Right lobe of liver (tissue), 6 donors: ENCODE measurements at regions not wholly inside any gene's neighbourhood (a gene's known extent, or its start where the extent isn't known, plus 50 kb on each side); places are given as distances from the start of the nearest gene placed in this dataset.
A peak's percentile ranks its signal among the peaks of the same experiment; 100 is the strongest.
"Not testable (repeated sequence)": the region's sequence is repeated elsewhere in the genome, so short reads cannot be mapped to it uniquely, and the experiment has no call there.

Experiments used
- ATAC-seq, 4 donors: fragments of 200-7000 bp; cut with Tn5 transposase; one replicate each; pipeline ENCODE4 v1.9.1; 2020; ENCODE audit warnings: mild to moderate bottlenecking in 4 of 4, moderate library complexity in 4 of 4
- DNase-seq, 3 donors: peaks; one replicate each; pipeline ENCODE4 v3.0.0-alpha.2; 2020
- H3K27ac ChIP-seq, 3 donors: fragments of 200-600 bp; one replicate each; pipeline ENCODE4 v1.8.0; 2022
- H3K27me3 ChIP-seq, 2 donors: fragments of 200-600 bp; one replicate each; pipeline ENCODE4 v1.8.0; 2022
- H3K36me3 ChIP-seq, 4 donors: fragments of 200-600 bp; sonication (generic) in 1 of 4; one replicate each; pipeline versions ENCODE4 v1.5.1 to v1.8.0; 2017 to 2022; ENCODE audit warnings: control low read depth in 1 of 4
- H3K4me1 ChIP-seq, 4 donors: fragments of 200-600 bp; sonication (generic) in 1 of 4; one replicate each; pipeline versions ENCODE4 v1.5.1 to v1.8.0; 2017 to 2022; ENCODE audit warnings: control low read depth in 1 of 4
- H3K4me3 ChIP-seq, 3 donors: fragments of 200-600 bp; one replicate each; pipeline ENCODE4 v1.8.0; 2022
- H3K9me3 ChIP-seq, 4 donors: fragments of 200-600 bp; sonication (generic) in 1 of 4; one replicate each; pipeline versions ENCODE4 v1.5.1 to v1.8.0; 2017 to 2022; ENCODE audit warnings: control low read depth in 1 of 4
- WGBS: methylation state at CpG from one replicate; pipeline ENCODE4 v1.1.6; 2018; ENCODE audit warnings: low coverage, low lambda C conversion rate; ENCODE audit not compliant: insufficient coverage; ENCODE audit errors: missing lambda C conversion rate; 5-methylcytosine and 5-hydroxymethylcytosine counted together
- intact Hi-C, 2 donors: fragments of 100-400 bp; cut with DNase I; formaldehyde crosslinking; loops; one replicate each; pipeline versions ENCODE4 v1.11.2 to v1.14.1; 2022
- TF ChIP-seq, protein P1 (sequence below), 4 donors: fragments of 200-600 bp in 3 of 4; fragments of 450-650 bp in 1 of 4; IDR thresholded peaks; one replicate each; pipeline versions ENCODE4 v1.5.1 to v1.8.0; 2016 to 2022; ENCODE audit warnings: antibody characterized with exemption in 4 of 4, mild to moderate bottlenecking in 2 of 4
- donor health status: DM: no; HTN: yes; CAD: no.
- donor health status: DM: no; HTN: no; CAD: no.
- donor health status: DM: no; HTN: no; CAD: no.
- donor health status: DM: no; HTN: yes; CAD: no.
- donor health status: DM: no; HTN: yes; CAD: no.

DNA sequence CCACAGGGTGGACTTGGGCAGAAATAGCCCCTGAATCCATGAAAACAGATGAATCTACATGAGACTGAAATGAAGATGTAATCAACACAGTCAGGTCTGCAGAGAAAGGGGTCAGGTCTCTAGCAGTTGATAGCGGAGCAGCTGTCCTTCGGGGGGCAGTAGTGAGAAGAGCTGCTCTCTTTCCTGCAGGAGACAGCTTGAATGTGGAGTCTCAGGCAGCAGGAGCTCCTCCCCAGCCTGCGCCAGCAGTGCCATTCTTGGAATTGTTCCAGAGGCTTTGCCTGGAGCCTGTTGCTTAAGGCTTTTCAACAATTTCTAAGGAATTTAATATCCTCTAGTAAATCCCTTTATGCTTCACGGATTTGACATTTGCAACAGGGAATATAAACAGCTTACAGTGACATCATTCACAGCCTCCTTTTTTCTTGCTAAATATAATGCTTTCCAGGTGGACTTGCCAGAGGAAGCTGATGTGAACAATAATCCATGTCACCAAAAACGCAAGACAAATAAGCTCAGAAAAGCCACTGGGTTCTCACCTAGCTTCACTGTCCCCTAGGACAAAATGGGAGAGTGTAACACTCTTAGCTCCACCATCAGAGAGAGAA, 1535.1 kb downstream of the RPIA start:
- H3K27ac ChIP-seq, ATAC-seq, intact Hi-C loops, H3K27me3 ChIP-seq, H3K4me1 ChIP-seq, H3K4me3 ChIP-seq, H3K9me3 ChIP-seq, H3K36me3 ChIP-seq: not testable (repeated sequence)
- WGBS = 32% methylated on average over 4 of the region's 5 CpGs
- DNase-seq = peak in 1 of 3 donors; percentile 51
- TF ChIP-seq, protein P1, sequence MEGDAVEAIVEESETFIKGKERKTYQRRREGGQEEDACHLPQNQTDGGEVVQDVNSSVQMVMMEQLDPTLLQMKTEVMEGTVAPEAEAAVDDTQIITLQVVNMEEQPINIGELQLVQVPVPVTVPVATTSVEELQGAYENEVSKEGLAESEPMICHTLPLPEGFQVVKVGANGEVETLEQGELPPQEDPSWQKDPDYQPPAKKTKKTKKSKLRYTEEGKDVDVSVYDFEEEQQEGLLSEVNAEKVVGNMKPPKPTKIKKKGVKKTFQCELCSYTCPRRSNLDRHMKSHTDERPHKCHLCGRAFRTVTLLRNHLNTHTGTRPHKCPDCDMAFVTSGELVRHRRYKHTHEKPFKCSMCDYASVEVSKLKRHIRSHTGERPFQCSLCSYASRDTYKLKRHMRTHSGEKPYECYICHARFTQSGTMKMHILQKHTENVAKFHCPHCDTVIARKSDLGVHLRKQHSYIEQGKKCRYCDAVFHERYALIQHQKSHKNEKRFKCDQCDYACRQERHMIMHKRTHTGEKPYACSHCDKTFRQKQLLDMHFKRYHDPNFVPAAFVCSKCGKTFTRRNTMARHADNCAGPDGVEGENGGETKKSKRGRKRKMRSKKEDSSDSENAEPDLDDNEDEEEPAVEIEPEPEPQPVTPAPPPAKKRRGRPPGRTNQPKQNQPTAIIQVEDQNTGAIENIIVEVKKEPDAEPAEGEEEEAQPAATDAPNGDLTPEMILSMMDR (IDR thresholded peaks at IDR 0.05) = peak in 2 of 4 donors; percentile 12 to 32

DNA sequence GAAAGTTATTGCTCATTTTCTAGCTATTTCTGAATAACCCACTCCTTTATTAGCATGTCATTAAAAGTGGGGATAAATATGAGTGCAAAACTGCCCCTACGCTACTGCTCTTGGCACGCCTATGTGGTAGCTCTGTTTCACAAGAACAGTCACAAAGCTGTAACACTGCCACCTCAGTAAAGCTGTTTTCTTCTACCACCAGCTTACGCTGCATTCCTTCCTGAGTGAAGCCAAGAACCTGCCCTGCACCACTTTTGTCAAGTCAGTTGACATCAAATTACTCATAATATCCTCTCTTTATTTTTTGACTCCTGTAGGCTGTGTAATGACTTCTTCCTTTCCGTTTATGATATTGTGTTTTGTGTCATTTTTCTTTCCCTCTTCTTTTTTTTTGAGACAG, 1539.7 kb downstream of the RPIA start:
- H3K27me3 ChIP-seq, H3K4me1 ChIP-seq, ATAC-seq, DNase-seq, H3K27ac ChIP-seq, H3K9me3 ChIP-seq, intact Hi-C loops, H3K36me3 ChIP-seq, H3K4me3 ChIP-seq: not testable (repeated sequence)
- 73% methylated on average over 4 of the region's 4 CpGs for WGBS

DNA sequence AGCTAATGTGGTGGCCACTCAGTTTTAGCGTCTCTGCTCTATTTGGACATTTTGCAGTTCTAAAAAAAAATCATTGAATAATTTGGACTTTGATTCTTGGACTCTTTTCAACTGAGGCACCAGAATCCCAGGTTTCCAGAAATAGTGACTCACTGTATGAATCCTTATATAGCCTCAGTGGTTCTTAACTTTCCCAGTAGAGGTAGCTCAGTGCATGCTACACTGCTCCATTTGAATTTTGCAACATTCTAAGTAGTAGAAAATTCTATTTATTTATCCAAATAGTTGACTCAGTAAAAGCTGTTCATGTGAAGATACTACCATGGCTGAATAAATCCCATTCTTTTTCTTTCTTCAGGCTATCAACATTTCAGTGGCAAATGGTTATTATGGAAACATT, 1544.0 kb downstream of the RPIA start:
- WGBS = 0% methylated on average over 1 of the region's 1 CpG
- H3K4me3 ChIP-seq, H3K27me3 ChIP-seq, H3K27ac ChIP-seq, H3K4me1 ChIP-seq, H3K9me3 ChIP-seq, H3K36me3 ChIP-seq, intact Hi-C loops, DNase-seq: not testable (repeated sequence)
- peak; percentile 65 to 99 (median 71) for ATAC-seq

DNA sequence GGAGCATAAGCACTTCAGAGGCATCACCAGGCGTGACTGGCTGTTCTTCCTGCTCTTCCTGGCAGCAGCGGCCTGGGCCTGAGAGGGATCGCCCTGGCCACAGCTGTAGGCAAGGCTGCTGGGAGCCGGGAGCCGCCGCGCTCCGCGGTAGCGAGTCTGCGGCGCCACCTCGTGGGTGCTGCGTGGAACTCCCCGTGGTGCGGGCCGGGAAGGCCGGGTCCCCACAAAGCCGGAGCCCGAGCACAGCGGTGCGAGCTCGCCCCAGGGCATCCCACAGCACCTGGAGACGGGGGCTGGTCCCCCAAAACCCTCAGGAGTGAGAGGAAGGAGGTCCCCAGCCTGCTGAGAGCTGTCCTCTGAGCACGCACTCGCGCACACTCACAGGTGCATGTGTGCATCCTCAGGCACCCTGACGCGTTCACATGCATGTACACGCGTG, 1546.5 kb downstream of the RPIA start:
- H3K9me3 ChIP-seq = not testable (repeated sequence)

DNA sequence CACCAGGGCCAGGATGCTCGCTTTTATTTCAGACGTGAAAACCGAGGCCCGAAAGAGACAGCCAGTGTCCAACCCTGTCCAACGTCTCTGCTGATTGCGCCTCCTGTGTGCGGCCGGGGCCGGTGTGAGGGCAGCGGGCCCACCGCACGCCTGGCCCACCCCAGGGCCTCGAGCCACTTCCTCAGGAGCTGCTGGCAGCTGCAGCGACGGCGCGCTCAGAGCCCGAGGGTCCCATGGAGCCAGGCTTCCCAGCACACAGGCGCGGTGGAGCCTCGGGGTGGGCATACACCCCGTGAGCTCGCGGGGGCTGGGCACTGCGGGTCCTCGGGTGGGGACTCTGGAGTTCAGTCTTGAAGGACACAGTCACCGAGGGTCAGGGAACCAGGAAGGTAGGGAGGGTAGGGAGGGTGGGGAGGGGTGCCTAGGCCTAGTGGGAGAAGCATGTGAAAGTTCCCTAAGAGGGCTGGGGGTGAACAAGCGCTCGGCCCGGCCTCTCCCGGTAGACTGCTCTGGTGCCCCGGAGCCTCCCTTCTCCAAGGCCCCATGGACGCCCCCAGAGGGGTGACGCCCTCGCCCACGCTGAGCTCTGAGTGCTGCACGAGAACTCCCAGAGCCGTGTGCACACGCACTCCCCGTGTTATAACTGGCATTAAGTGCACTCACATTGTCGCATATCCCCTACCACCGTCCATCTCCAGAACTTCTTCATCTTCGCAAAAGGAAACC, 1547.2 kb downstream of the RPIA start:
- ATAC-seq, H3K27ac ChIP-seq, H3K4me1 ChIP-seq, DNase-seq, H3K4me3 ChIP-seq, H3K36me3 ChIP-seq, intact Hi-C loops, H3K9me3 ChIP-seq, H3K27me3 ChIP-seq: not testable (repeated sequence)
- 72% methylated on average over 13 of the region's 43 CpGs for WGBS

More for the DNA sequence above, 1546.5 kb downstream of the RPIA start:
- TF ChIP-seq, protein P1 (IDR thresholded peaks at IDR 0.05) = peak; percentile 13 to 46 (median 25)
- H3K27ac ChIP-seq, H3K4me3 ChIP-seq, H3K27me3 ChIP-seq, H3K36me3 ChIP-seq, intact Hi-C loops, H3K4me1 ChIP-seq: not testable (repeated sequence)
- no CpG with 5 or more reads among the region's 31 CpGs for WGBS
- ATAC-seq = peak in 3 of 4 donors; percentile 51 to 67 (median 67)
- DNase-seq = peak; percentile 61 to 76 (median 73)

DNA sequence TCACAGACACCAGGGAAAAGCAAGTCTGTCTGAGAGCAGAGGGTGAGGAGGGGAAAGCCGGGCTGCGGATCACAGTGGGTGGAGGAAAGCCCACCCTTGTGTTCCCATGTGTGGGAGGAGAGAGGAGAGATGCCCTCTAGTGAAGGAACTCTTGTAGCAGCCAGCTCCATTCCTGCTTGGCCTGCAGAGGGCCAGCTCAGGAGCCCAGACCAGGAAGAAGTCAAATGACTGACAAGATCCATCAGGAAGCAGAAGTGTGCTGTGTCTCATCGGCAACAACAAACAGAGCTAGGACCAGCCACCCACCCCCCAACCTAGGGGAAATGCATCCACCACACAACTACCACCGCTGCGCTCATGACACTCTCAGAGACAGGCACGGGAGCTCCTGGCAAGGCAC, 1548.3 kb downstream of the RPIA start:
- WGBS = 39% methylated on average over 2 of the region's 6 CpGs
- TF ChIP-seq, protein P1 (IDR thresholded peaks at IDR 0.05) = peak in 1 of 4 donors; percentile 13

DNA sequence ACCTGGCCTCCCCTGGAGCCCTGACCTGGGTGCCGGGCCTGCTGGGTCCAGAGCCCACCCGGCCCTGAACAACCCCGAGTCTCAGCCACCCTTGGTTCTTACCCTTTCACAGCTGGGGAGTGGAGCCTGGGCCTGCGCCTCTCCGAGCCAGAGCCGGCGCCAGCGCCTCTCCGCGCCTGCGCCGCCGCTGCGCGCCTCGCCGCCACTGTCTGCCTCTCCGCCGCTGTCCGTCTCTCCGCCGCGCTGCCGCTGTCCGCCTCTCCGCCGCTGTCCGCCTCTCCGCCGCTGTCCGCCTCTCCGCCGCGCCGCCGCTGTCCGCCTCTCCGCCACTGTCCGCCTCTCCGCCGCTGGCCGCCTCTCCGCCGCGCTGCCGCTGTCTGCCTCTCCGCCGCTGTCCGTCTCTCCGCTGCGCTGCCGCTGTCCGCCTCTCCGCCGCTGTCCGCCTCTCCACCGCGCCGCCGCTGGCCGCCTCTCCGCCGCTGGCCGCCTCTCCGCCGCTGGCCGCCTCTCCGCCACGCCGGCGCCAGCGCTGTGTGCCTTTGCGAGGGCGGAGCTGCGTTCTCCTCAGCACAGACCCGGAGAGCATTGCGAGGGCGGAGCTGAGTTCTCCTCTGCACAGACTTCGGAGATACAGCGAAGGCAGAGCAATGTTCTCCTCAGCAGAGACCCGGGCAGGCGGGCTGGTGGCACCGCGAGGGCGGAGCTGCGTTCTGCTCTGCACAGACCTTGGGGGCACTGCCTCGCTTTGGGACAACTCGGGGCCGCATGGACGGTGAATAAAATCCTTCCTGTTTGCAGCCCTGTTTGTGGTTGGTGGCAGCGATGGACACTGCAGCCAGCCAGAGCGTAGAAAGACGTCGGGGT, 1553.7 kb downstream of the RPIA start:
- H3K9me3 ChIP-seq, intact Hi-C loops, DNase-seq, H3K27me3 ChIP-seq, H3K4me1 ChIP-seq, H3K27ac ChIP-seq, ATAC-seq, H3K4me3 ChIP-seq, H3K36me3 ChIP-seq: not testable (repeated sequence)
- 78% methylated on average over 61 of the region's 94 CpGs for WGBS

More for the DNA sequence above, 1548.3 kb downstream of the RPIA start:
- H3K4me1 ChIP-seq, H3K36me3 ChIP-seq, intact Hi-C loops, H3K27me3 ChIP-seq, H3K4me3 ChIP-seq, ATAC-seq, H3K9me3 ChIP-seq, H3K27ac ChIP-seq, DNase-seq: not testable (repeated sequence)

DNA sequence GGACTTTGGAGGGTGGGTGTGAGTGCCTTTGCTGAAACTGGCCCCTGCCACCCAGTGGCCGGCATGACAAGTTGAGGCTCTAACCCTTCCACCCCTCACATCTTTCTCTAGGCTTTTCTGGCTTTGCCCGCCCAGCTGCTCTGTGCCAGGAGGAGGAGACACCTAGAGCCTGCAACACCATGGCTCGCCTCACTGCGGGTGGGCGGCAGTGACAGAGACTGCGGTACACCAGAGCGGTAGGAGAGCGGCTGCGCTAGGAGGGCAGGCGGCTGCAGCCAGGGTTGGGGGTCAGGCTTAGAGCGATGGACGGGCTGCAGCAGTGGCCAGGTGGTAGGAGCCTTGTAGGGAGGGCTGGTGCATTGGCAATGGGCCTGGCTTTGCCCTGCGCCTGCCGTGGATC, 1556.9 kb downstream of the RPIA start:
- DNase-seq = not testable (repeated sequence)

More for the DNA sequence above, 1556.9 kb downstream of the RPIA start:
- H3K4me3 ChIP-seq, intact Hi-C loops, H3K9me3 ChIP-seq, H3K4me1 ChIP-seq, H3K27me3 ChIP-seq, H3K36me3 ChIP-seq, ATAC-seq, H3K27ac ChIP-seq: not testable (repeated sequence)
- no CpG with 5 or more reads among the region's 14 CpGs for WGBS
